Activated T-cell treated with anti-CD3 and anti-CD28 coated beads for 24 hours (primary cell): ENCODE measurements at regions not wholly inside any gene's neighbourhood (a gene's known extent, or its start where the extent isn't known, plus 50 kb on each side); places are given as distances from the start of the nearest gene placed in this dataset.

Experiments used
- DNase-seq: peaks from one replicate; pipeline ENCODE4 v3.0.0-alpha.2; 2020; ENCODE audit warnings: low read depth

DNA sequence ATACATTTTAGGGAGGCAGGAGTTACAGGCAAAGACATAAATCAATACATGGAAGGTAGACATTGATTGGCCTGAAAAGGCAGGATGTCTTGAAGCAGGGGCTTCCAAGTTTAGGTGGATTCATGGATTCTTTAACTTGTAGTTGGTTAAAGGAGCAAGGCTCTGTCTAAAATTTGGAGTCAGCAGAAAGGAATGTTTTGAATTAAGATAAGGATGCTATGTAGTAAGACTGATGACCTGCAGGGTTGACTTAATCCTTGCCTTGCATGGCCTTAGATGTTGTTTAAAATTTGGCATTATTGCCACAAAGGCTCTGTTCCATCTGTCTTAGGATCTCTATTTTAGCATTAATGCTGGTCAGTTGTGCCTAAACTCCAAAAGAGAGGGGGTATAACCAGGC is 171.3 kb downstream of the C5orf15 start:
- DNase-seq = no peak

DNA sequence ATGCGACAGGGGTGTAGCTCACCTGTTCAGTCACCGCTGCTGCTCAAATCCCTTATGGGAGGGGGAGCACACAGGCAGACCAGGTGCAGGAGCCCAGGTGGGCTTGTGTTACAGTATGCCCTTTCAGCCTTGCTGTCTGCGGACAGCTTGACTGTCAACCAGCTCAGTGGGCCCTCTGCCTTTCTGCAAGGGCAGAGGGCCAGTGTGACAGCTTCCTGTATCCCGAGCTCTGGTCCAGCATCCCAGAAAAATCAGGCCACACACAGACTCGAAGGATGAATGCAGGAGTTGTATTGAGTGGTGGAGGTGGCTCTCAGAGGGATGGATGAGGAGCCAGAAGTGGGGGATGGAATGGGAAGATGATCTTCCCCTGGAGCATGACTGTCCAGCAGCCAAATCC is 172.2 kb downstream of the C5orf15 start:
- DNase-seq = no peak

DNA sequence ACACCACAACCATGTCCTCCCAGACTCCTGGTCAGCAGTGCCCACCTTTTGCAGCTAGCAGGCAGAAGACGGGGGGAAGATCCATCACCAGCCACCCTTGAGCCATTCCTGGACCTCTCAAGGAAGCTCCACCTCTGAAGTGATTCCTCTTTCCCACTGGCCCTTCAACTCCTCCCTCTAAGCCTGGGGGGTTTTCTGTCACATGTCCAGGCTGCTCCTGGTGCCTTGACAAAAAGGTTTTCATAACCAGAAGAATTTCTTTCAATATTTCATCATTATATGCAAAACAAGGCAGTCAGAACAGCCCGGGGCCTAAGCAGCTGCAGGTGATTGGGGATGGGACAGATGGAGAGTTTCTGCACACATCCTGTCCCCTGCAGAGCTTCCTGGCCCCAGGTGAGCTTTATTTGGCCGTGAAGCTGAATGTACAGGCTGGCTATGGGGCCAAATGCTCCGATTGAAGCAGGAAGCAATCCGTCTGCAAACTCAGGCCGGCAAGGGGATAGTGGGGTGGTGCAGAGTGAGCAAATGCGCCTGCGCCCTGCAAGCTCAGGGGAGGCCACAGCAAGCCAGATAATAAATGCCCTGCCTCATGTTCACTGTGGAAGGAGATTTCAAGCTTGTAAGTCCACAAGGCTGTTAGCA is 173.5 kb downstream of the C5orf15 start:
- no peak for DNase-seq

DNA sequence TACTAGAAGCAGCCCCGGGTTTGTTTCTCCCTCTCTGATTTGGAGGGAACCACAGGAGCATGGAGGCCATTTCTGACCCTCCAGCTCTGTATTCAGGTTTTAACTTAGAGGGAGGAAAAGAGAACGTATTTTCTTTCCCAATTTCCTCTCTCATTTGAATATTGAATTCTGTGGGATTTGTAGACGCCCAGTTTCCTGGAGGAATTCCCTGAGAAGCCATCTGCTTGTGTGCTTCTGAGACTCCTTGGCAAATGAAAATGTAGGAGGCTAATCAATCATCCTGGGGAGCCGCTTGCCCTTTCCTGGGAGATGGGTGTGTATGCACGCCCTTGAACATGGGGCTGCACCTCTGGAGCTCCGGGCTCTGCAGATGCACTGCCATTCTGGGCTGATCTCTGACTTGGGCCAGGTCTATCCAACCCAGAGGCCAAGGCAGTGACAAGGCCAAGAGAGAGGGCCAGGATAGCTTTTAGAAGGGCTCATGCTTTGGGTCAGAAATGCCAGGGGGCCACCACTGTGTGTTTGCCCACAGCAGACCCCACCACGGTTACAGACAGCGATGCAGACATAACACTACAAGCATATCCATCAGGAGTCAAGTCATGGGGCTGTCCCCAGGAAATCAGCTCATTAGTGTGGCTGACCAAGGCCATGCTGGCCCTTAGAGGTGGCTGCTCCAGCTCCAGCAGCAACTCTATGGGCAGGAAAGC is 174.5 kb downstream of the C5orf15 start:
- DNase-seq = no peak

DNA sequence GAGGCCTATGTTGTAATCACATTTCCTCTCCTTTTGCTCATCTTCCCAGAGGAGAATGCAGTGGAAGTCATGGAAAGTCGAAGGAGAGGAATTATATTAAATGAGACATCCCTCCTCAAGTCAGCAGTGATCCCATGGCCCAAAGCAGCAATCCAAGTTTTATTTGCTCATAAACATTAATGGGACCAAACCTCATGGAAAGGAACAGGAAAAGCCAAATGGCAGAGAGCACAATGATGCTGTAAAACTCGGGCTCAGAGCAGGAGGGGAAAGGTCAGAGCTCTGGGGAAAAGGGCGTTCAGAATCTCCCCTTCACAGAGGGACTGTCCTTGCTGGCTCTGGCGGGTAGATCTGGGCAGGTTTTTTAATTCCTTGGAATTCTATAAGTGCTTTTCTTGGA is 175.8 kb downstream of the C5orf15 start:
- no peak for DNase-seq

DNA sequence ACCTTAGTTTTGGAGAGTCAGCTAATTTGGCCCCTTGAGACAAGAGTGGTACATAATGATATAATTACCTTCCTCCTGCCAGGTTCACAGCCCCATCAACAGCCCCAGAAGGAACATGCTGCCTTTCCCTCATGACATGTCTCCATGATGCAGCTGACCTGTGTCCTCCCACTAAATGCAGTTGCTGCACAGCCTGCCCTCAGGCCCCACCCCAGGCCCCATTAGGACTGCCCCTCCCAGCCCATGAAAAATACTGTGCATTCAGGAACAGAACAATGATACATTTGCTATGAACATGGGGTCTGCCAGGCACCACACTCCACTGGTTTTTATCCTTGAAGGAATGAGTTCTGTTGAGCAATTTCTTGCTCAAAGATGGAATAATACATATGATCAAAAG is 176.4 kb downstream of the C5orf15 start:
- DNase-seq = no peak

DNA sequence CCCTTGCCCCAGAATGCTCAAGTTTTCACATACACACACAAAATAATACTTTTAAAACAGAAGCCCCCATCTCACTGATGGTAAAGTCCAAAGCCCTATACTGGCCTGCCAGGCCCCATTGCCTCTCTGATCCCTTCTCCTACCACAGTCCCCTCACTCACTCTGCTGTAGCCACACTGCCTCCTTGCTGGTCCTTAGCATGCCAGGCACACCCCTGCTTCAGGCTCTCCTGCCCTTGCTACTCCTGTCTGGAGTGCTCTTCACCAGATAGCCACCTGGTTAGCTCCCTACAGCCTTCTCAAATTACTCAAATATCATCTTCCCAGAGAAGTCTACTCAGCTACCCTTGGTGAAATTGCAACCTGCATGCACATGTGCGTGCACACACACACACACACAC is 177.5 kb downstream of the C5orf15 start:
- DNase-seq = no peak

DNA sequence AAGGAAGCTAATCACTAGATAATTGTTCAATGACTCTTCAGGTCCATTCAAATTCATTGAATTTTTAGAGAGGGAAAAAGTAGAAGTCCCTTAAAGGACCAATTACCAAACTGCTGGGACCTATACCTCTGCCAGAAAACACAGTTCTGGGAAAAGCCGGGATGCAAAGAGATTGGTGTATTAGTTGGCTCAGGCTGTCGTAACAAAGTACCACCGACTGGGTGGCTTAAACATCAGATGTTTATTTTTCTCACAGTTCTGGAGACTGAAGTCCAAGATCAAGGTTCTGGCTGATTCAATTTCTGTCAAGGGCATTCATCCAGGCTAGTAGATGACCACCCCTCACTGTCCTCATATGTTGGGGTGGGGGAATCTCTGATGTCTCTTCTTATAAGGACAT is 177.1 kb upstream of the FSTL4 start:
- no peak for DNase-seq

DNA sequence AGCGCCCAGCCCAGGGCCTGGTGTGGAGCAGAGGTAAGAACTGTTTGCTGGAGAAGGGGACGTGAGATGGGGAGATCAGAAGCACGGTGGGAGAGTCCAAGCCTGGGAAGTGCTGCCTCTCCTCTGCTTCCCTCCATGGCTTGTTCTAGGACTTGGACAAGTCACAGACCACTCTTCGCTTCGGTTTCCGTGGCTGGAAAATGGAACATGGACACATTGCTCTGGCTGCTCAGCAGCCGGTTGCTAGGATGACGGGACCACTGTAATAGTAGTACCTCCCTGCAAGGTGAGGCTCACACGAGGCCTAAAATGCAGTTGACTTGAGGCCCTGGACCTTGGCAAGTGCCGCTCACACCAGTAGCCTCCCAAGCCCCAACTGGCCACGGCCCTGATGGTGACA is 175.8 kb upstream of the FSTL4 start:
- DNase-seq = no peak

DNA sequence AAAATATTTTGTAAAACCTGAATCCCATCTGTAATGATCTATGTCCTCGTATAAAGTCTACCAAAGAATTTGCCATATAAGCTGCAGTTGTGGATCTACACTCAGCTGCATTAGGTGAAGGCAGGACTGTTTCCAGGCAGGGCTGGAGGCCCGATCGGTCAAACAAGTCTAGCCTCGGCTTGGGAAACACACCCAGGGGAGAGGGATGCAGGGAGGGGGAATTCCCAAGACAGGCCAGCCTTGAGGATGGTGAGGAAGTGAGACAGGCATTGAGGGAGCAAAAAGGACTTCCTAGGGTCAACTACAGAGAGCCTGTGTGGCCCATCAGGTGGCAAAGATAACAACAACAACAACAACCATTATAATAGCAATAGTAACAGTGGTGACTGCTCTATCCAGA is 174.1 kb upstream of the FSTL4 start:
- DNase-seq = no peak

DNA sequence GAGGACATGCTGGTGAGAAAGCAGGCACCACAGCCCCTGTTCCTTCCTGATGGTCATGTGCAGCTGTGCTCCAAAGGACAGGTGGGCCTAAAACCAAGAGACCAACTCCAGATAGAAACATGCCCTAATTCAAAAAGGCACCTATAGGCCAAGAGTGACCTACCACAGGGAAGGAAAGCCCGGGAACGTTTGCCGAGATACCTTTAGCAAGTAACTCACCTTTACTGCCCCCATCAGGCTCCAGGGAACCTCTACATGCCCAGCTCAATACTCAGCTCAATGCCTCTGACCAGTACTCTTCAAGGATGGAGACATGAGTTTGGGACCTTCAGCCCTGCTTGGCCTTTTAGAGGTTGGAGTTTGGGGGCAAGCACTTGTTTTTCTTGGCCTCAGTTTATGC is 172.8 kb upstream of the FSTL4 start:
- DNase-seq = no peak

DNA sequence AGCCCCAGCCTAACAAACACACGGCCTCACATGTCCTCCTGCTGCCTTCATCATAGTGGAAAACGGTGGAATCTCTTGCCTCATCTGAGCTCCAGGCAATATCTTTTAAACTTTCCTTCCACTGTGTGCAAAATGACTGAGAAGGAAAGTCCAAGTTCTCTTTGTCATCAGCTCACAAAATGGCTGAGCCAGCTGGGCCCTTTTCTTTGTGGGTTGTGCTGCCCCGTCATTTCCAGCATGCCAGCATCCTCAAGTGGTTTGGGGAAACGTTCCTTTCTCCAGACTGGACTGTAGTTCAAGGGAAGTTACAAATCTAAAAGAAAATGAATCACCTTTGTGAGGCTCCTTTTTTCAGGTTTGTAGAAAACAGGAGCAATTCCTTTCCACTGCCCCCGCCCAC is 171.1 kb upstream of the FSTL4 start:
- DNase-seq = no peak

DNA sequence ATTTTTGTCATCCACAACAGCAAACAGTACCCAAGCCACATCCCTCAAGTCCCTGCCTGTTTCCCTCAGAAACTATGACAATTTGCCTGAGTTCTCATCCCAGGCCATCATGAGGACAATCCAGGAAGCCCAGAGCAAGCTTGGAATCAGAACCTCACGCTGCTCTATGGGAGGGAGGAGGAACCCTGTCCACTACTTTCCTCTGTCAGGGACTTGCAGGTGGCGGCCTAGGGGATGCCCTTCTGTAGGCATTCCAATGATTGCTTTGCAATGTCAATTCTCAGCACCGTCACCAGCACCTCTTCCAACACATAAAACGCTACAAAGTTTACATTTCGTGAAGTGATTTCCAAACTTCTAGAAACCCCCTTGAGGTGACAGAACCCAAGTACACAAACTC is 170.4 kb upstream of the FSTL4 start:
- DNase-seq = no peak

DNA sequence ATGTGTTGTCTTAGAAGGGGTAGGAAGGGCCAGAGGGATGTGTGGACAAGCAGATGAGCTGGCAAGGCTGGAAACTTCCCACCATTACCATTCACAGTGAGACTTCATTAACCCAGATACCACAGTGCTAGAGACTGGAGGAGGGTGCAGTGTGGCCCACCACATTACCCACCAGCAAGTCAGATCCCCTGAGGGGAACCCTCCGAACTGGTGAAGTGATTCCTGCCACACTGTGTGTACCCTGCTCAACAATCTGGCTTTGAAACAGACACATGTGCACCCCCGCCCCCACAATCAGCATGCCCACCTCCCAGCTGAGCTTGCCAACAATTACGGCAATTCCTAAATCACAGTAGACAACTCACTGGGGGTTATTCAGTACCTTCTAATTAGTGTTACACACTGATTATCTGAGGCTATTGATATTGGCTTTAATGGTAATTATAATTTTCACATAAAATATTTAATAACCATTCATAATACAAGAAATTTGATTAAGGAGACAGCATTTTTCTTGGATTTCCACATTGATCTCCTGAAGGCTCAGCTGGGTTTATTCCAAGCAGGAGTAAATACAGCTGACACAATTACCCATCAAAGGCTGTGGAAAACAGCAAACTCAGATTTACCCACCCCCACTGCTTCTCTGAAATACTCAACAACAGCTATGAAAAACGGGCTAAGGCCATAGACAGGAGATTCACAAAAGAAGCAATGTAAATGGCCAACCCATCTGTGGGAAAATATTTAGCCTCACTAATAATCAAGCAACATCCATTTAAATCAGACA is 169.3 kb upstream of the FSTL4 start:
- DNase-seq = no peak

DNA sequence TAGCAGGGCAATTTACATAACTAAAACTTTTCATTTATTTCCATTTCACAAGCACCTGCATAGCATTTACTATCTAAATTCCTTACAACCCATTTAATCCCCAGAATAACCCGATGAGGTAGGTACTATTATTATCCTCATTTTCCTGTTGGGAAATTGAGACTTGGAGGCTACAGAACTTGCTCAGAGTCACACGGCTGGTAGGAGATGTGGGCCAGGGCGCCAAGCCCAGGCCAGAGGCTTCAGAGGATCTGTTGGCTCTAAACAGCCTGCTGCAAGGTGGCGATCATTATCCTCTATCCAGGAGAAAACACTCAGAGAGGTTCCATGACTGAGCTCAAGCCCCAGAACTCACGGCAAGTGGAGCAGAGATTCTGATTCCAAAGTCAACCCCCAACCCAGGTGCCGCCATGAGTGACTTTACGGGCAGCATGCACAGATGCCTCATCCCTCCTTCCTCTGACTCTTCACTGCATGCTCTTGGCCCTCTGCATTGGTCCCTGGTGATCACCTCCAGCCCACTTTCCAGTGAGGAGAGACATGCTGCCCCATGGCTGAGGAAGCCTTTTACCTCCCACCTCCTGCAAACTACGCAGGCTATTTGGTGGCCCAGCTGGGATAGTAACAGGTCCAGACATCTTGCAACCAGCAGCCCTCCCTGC is 168.4 kb upstream of the FSTL4 start:
- DNase-seq = no peak

DNA sequence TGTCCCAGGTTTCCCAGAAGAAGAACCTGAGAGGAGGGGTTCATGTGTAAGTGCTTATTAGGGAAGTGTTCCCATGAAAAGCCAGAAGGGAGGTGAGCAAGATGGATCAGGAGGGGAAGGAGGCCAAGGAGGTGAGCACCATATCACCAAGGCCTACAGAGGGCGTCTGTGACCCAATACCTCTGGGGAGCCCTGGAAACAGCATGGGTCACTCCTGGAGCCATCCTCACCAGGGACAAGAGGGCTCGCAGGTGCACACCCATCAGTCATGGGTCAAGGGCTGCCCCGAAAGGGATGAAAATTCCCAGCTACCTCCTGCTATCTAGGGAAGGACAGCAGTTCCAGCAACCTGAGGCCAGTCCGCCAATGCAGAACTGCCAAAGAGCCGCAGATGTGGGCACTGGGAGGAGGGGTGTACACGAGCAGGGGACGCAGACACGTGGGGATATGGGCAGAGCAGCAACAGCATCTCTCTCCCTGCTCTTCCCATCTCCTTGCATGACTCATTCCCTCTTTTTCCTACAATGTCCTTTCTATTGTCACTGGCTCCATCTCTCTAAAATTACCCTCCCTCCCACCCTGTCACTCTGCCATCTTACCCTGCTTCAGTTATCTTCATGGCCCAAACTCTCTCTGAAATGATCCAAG is 167.6 kb upstream of the FSTL4 start:
- DNase-seq = no peak

DNA sequence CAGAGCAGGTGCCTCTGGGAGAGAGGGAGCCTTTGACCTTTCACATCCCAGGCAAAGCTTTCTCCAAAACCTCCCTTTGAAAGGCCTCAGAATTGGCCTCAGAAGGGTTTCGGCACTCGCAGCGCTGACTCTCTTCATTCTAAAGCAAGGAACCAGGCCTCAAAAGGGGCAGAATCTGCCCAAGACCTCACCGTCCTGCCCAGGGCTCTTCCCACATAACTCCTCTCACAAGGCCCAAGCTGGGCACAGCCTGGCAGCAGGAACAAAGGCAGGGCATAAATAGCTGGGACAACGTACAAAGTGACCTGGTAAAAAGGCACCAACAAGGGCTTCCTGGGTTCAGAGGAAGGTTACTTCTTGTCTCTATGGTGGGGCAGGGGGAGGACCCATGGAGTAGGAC is 166.3 kb upstream of the FSTL4 start:
- DNase-seq = no peak

DNA sequence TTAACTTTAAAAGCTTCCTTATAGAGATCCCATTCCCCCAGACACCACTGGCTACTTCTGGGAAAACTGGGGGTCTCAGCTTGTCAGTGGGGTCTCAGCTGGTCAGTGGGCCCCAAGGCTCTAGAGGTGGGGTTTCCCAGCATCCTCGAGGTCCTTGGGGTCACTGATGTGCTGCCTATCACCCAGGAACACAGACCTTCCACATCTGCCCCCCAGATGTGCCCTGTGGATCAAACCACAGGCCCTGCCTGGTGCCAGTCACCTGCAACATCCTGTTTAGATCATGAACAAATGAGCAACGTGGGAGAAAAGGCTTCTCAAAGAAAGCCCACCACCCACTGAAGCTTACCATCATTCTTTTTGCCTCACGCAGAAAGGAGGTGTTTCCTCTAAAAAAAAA is 165.6 kb upstream of the FSTL4 start:
- no peak for DNase-seq

DNA sequence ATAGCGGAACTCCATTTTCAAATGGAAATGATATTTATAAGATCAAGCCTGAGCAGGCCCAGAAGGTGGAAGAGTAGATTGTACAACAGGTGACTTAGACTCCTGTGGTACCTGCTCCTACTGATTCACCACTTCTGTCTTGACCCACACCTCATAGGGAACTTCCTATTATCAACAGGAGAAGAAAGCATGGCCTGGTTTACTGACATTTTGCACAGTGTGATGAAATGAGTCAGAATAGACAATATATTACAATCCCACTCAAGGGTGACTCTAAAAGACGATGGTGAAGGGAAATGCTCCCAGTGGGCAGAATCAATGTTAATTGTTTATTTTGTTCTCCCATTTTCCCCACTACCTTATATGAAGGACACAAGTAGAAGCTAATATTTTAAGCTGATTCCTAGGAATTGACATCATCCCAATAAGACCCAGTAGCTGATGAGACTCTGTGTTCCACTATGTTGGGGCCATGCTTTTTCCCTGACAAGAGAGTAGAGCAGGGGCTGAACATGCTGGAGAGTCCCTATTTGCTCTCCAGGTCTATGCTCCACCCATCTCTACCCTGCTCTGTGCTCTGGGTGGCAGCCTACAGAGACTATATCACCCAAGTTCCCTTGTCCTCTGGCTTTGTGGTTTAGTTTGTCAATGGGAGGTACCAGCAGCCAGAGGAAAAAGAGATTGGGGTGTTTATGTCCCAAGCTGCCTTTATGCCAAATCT is 163.4 kb upstream of the FSTL4 start:
- no peak for DNase-seq

DNA sequence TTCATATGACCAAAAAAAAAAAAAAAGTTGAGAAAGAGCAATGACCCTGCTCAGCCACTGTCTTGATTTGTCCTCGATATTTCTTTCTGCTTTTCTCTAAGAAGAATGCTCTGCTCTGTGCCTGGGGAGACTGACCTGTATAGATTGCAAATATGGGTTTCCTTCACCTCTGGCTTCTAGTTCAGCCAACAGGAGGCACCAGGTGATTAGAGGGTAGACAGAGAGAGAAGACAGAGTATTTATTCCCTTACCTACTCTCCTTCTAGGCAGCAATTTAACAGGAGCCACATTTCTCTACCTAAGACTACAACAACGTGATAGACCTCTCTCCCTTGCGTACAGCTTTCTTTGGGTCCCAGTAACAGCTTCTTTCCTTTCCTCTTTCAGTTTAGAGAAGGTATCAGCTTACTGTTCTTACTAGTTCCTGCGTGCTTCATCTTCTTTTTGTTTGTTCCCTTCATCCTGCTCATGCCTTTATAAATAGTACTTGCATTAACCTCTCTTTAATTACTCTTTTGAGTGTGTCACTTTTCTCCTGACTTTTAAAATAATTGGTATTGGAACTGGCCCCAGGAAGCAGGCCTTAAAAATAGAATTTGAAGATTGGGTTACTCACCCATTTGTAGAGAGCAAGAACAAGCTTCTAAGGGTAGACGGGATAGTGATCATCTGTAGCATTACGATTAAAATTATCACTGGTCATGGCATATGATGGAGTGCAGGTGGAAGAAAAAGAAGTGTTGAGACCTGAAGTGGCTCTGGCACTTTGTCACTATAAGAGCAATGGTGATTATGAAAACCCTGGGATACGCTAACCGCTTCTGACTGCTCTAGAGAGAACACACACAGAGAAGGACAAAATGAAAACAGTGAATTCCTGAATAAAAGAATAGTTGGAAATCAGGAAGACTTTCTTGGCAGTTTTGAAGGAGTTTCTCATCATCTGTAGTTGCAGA is 161.2 kb upstream of the FSTL4 start:
- DNase-seq = no peak

DNA sequence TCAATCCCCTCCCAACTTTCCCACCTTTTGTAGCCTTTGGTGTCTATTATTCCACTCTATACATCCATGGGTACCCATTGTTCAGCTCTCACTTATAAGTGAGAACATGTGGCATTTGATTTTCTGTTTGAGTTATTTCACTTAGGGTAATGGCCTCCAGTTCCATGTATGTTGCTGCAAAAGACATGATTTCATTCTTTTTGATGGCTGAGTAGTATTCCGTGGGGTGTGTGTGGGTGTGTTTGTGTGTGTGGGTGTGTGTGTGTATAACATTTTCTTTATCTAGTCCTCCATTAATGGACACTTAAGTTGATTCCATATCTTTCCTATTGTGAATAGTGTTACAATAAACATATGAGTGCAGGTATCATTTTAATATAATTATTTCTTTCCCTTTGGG is 157.5 kb upstream of the FSTL4 start:
- no peak for DNase-seq
